Fibroblast of skin of left quadriceps (primary cell): ENCODE measurements at regions not wholly inside any gene's neighbourhood (a gene's known extent, or its start where the extent isn't known, plus 50 kb on each side); places are given as distances from the start of the nearest gene placed in this dataset.
"Not testable (repeated sequence)": the region's sequence is repeated elsewhere in the genome, so short reads cannot be mapped to it uniquely, and the experiment has no call there.

Experiments used
- DNase-seq, 2 experiments: peaks; one replicate each; pipeline ENCODE4 v3.0.0-alpha.2; 2013; ENCODE audit warnings: low read depth in 2 of 2

DNA sequence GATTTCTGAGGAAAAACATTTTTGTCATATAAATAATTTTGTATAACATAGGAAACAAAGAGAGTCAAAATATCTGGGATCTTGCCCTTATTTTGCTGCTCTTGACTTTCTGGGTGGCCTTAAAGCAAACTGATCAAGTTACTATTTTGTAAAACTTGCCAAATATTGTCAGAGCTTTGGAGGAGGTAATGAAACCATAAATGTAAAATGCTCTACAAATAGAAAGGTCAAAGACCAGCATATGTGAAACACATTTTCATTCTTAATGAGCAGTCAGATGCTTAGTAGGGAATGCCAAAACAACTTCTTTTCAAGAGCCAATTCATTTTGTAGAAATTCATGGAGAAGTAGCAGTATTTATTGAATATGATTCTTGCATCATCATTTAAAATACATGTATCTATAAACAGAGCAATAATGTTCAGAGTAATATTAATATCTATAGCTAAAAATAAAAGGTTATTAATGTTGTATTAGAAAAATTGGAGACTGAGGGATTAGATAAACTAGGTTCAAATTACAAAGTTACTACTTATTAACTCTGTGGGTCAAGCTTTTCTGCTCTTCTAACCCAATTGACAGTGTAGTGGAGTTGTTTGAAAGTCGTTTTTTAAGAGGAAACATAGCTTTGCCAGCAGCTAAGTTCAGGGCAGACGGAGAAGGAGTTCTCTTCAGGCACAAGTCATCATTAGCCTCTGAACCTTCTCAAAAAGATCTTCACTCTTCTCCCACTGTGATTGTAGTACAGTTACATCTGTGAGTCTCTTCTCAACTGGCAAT is 2053.1 kb downstream of the EFNA5 start:
- DNase-seq = peak in 1 of 2 experiments; percentile 10

DNA sequence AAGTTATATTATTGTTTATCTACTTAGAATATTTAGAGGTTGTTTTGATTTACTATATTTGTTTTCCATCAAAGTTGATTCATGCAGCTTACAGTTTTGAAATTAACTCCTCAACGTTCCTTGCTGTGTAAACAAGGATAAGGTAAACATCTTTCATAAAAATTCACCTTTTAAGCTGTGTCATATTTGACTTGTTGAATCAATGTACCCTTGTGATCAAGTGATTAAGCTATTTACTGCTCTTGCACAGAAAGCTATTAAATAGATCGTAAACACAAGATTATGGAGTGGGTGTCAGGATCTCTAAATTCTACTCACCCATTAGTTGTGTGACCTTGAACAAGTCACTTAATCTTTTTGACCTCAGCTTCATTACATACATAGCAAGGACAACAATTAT is 2054.0 kb upstream of the NUDT12 start:
- DNase-seq = no peak

DNA sequence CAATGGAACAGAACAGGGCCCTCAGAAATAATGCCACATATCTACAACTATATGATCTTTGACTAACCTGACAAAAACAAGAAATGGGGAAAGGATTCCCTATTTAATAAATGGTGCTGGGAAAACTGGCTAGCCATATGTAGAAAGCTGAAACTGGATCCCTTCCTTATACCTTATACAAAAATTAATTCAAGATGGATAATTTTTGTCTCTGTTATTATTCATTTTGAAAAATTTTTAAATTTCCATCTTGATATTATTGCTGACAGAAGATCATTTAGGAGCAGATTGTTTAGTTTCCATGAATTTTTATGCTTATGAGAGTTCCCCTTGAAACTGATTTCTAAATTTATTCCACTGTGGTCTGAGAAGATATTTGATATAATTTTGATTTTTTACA is 2039.8 kb upstream of the NUDT12 start:
- not testable (repeated sequence) for DNase-seq

DNA sequence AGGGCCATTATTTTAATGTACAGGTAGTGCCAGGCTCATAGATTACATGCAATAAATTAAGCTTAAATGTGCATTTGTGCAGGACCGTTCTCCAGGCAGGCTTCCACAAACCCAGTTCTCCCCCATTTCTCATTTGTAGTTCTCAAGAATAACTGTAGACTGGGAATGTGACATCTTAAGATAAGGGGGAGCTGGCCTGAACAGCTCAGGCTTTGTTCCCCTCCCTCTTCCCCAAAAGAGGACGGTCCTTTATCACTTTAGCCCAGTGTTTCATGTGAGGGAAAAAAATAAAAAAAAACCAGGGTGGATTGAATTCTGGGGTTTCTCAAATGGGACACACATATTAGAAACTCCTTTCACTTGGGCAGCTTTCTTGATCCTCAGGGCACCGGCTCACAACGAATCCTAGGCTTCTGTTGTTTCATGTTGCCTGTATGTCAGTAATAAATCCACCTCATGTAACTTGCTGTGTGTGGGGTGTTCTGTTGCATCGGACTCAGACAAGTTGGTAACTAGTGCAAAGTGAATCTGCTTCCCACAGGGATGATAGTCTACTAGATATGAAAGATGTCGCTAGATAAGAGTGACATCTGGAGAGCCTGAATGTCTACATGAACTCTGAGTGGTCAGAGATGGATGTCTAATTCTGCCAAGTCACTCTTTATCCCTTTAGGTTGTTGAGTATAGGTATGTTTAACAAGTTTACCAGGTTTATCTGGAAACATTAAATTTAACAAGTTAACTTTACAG is 2030.6 kb upstream of the NUDT12 start:
- DNase-seq = no peak

DNA sequence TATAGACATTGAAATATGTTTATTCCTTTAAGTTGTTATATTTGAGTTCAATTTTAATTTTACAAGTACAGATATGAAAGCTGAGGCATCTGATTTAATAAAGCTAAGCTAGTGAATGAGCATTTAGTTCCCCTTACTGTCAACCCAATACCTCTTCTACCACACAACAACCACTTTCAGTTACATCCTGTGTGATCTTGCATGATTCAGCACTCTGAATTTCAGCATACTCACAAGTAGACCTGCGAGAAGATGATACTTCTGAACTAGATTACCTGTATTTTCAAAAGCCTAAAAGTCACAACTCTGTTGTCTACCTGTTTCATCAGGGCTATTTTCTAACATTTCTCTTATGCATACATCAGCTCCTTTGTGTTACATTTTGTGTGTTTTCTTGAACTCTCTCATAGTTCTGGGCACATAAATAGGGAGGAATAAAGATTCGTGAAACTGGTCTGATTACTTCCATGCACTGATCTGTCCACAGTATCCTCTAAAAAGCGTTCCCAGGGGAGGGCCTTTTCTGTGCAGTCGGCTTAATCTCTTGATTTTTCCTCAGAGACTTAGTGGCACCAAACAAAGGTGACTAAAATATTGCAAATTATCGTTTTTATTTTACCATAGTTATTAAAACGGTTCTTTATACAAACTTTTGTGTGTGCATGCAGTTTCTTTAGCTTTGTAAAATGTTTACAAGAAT is 2025.5 kb upstream of the NUDT12 start:
- no peak for DNase-seq

DNA sequence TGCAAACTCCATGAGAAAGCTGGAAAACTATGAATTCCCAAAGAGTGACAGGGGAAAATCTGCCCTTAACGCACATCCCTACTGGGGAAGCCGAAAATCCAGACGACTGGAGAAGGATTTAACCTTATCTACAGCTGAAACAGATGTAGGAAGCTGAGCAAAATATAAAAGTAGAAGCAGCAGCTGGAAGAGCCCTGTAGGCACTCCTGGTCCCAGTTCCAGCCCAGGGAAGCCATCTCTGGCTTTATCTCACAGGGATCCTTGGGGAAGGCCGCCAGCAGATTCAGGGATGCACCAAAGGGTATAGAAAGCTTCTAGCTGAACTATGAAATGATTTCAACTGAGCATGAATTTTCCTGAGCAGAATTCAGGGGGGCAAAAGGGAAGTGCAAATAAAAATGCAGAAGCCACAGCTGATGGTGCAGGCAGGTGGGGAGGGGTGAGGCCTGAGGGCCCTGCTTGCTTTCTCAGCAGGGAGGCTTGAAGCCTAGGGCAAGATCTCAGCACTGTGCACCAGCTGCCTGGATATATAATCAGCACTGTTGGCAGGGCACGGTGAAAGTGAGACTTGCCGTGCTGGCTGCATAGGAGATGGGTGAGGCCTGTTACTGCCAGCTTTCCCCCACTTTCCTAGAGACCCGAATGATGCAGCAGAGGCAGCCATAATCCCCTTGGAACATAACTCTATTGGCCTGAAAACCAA is 2019.5 kb upstream of the NUDT12 start:
- DNase-seq = no peak

DNA sequence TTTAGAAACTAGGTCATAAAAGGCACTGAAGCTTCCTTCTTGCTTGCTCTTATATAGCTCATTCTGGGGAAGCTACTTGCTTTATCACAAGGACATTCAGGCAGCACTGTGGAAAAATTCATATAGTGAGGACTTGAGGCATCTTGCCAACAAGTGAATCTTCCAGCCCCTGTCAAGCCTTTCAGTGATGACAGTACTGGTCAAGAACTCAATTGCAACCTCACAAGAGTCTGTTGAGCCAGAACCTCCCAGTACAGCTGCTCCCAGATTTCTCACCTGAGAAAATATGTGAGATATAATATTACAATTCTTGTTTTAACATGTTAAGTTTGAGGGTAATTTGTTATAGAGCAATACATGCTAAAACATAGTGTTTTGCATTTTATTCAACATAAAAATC is 2011.0 kb upstream of the NUDT12 start:
- no peak for DNase-seq

DNA sequence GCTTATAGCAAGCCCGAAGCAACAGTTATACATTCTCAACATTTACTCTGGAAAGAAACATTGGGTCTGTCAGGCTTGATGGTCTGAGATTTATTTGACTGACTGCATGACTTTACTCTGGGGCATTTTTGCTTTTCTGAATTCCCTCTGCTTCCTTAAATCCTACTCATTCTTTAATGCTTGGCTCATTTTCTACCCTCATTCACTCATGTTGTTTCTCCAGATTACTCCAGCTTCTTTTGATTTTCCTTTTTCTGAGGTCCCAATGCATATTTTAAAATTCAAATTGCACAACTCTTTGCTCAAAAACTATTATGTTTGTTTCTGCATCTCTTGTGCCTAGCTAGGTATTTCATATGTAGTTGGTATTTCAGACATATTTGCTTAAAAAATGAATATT is 2002.9 kb upstream of the NUDT12 start:
- DNase-seq = no peak

DNA sequence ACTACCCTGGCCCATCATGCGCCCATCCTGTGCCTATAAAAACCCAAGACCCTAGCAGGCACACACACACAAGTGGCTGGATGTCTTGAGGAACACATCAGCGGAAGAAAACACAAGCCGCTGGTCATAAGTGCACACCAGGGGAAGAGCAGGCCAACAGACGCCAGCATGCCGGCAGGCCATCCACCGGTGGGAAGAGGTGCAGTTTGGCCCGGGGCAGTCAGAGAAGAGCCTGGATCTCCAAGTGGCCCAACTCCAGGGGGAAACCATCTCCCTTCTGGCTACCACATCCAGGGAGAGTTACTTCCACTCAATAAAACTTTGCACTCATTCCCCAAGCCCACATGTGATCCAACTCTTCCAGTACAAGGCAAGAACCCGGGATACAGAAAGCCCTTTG is 2001.3 kb upstream of the NUDT12 start:
- no peak for DNase-seq

DNA sequence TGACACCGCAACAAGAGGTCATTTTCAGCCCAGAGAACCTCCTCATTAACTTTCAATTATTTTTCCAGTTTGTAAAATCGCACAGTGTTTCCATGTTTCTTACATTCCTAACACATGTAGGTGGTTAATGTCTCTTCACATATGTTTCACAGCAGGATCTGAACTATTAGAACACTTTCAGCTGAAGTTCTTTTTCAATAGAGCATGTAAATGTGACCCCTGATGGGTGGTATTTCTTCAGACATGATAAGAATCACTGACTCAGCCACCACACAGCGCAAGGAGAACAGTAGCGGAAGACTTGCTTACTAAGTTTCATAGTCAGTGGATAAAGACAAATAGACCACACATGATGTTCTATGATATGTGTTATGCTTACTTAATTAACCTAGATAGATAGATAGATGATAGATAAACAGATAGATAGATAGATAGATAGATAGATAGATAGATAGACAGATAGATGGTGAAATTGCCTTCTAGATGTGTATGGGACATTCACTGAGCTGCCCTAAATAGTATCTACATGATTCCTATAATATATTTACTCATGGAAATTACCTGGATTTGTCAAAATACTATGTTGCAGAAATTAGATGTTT is 1992.1 kb upstream of the NUDT12 start:
- peak; percentile 18 to 28 for DNase-seq

DNA sequence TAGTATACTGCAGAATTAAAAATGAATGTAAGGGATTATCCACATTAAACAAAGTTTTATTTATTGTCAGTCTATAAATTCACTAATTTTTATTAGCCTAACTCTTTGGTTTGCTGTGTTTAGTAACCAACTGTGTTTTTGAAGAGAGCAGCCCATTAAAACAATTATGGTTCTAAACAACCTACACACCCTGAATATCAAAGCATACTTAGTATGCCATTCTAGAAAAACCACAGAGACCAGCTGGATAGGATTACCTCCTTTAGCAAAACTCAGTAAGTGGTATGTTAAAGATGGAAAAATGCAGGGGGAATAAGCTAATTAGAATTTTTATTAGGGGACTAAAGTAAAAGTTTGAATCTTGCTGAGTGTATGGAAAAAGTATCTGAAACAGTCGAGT is 1981.7 kb upstream of the NUDT12 start:
- no peak for DNase-seq

DNA sequence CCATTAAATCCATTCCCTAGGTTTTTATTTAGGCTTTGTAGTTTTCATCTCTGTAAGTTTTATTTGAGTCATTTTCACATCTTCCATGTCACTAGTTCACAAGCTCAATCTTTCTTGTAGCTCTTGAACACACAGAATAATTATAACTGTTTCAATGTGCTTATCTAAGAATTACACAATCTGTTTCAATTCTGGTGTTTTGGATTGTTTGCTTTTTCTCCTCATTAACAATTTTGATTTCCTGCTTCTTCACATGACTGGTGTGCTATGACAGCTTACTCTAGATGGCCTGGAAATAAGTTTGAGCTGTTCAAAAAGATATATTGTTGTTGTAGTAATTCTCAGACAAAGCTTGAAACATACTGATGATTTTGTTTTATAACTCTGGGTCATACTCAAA is 1974.1 kb upstream of the NUDT12 start:
- DNase-seq = no peak

DNA sequence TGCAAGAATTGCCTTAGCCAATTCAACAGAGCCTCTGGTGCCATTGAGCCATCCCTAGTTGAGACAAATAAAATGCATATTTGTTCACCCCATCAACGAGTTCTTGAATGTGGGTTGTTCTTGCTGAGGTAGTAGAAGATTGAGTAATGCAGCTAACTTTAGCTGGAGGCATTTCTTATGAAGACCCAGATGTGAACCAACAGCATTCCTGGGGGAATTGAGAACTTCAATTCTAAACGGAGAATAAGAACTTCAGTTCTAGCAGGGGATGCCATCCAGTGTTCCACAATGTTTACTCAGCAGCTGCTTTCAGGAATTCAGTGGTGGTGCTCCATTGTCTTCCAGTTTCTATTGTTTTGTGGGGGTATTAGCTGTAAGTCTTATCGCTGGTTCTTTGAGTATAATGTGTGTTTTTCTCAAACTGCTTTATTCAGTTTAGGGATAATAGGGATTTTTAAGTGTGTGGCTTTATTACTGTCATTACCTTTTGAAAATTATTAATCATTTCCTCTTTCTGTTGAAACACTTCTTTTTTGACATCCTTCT is 1968.2 kb upstream of the NUDT12 start:
- DNase-seq = no peak

DNA sequence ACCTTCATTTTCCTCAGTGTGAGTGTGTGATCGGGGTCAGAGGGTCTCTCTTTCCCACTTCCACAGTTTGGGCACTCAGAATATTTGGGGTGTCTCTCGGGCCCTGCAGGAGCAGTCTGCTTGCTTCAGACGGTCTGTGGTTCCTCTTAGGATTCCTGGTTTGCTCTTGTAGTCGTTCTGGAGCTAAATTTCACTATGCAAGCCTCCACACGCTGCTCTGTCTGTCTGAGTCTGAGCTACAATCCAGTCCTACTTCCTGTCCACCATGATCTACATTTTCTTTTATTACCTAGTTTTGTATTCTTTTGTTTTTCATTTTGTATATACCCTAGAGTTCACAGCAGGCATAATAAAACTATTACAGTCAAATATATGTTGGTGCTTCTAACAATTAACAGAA is 1967.3 kb upstream of the NUDT12 start:
- DNase-seq = no peak

DNA sequence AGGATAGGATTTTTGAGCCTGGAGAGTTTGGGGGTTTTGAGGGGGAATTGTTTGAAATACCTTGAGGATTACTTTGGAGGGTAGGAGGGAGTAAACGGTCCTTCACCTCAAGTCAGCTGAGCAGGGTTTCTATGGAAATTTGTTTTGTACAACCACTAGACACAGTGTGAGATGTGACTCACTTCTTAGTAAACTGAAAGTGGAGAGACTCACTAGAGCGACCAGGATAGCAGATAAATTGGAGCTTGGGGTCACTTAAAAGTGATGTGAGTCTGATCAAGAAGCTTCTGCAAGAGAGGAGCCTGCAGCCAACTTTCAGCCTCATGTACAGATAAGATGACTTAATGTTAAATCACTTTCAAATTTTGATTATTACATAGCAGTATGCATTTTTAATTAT is 1945.9 kb upstream of the NUDT12 start:
- DNase-seq = no peak

DNA sequence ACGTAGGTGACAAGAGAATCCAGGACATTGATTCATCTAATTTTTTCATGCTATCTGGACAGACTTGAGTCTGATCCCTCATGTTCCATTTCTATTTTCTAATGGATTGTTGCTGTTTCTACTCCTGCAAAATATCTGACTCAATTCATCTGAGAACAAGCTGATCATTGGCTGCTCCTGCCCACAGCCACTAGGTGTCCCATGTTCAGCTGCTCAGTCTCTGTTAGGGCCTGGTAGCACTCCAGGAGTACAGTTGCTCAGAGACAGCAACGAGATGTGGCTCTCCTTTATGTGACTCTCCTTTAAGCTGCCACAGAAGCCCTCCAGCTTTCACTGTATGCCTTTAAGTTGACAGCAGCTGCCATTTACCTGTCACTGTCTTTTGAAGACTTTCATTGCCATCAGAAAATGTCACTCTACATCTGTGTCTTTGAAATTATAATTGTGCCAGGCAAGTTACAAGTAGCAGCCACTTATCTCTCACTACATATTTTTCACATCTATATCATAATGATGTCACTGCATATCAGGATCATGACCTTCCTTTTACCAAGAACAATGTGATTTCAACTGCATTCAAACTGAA is 1944.2 kb upstream of the NUDT12 start:
- DNase-seq = peak in 1 of 2 experiments; percentile 9

DNA sequence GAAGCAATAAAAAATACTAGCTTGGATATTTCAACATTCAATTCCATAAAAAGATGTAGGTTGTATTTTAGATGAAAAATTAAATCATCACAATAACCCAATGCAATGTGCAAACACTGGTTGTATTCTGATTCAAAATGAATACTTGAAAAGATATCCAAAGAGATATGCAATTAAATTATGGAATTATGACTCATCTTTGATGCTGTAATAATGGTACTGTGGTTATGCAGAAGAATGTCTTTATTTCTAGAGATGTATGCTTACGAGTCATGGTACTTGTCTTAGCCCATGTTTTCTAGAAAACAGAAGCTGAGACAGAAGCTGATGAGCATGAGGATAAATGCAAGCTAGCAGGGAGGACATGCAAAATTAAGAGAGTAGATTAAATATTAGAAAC is 1941.4 kb upstream of the NUDT12 start:
- peak; percentile 23 to 29 for DNase-seq

DNA sequence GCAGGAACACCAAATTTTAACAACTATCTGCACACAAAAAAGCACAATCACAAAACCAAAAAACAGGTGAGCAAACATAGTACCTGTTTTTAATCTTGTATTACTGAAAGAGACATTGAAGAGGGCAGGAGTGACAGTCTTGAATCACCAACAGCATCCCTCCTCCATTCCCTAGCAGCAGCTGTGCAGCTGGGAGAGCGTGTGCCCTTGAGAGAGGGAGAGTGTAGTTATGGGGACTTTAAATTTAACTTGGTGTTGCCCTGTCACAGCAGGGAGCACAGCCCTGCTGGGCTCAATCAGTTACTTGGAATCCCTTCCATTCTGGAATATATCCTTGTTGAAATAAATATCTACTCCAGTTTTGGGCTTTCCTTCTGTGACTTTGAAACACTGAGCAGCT is 1938.7 kb upstream of the NUDT12 start:
- DNase-seq = no peak

DNA sequence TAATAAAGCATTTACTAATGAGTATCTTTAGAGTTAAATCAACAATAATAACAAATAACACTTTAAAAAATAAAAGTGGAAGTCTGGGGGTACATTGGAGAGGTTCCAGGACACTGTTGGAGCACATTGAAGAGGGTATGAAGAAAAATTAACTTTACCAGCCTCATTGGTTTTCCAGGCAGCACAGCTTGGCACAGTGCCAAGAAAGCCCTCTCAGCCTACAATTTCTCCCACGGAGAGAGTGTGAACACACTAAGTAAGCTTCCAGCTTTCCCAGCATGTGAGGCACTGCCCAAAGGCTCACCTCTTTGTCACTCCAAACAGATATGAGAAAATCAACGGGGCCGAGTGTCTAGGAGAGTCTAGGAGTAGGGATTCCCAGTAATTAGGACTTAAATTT is 1912.8 kb upstream of the NUDT12 start:
- DNase-seq = no peak

DNA sequence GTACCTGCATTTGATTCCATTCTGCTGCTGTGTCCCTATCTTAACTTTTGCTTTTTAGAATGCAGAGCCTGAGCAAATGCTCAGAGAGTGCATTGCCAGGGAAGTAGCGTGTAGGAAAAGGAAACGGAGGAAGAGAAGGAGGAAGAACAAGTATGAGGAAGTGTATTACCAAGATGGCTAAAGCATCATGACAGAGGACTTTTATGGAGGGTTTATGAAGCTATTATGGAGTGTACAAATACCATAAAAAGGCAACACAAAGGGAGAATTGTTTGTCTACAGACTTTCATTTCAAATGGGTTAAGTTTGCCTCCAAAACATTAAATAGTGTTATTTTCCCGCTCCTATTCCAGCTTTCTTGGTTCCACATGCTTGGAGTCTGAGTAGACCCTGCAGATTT is 1899.8 kb upstream of the NUDT12 start:
- no peak for DNase-seq

DNA sequence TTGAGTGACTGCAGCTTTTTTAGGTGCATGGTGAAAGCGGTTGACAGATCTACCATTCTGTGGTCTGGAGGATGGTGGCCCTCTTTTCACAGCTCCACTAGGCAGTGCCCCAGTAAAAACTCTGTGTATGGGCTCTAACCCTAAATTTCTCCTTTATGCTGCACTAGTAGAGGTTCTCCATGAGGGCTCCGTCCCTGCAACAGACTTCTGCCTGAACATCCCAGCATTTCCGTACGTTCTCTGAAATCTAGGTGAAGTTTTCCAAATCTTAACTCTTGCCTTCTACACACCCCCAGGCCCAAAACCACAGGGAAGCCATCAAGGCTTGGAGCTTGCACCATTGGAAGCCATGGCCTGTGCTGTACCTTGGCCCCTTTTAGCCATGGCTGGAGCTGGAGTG is 1898.1 kb upstream of the NUDT12 start:
- DNase-seq = no peak
